ENCODE measurements at regions not wholly inside any gene's neighbourhood (a gene's known extent, or its start where the extent isn't known, plus 50 kb on each side); places are given as distances from the start of the nearest gene placed in this dataset.
"Not testable (repeated sequence)": the region's sequence is repeated elsewhere in the genome, so short reads cannot be mapped to it uniquely, and the experiment has no call there.

- 0 to 95% (median 74%) methylated on average over 2 to 8 of the region's 44 CpGs; no CpG with 5 or more reads in 2 of the 10 experiments for whole genome bisulfite sequencing, 10 experiments
- no peaks in the 10 kb centered on the region for H3K4me1 ChIP-seq (replicated peaks in 1 of 2)
- ATAC-seq (replicated peaks in 6 of 8), result peak in 2 of 8 experiments; percentile 24 to 92
- in situ Hi-C loops (cut with MboI; ENCODE audit: low pct_unique_long_range_greater_than_20kb in 2 of 9, low sequenced_read_pairs in 9 of 9, unreplicated experiment in 9 of 9), result no loop called here
- H3K27ac ChIP-seq, result no peak overlapping the region
- no peak overlapping the region for H3K4me3 ChIP-seq
Observed at GRCh38 chr10:27319752-27320431, 79.3 kb upstream of the ACBD5 start.

GRCh38 chr10:27319139-27319538, 78.5 kb upstream of the ACBD5 start:
- H3K4me1 ChIP-seq (replicated peaks in 1 of 2); in situ Hi-C loops (cut with MboI; ENCODE audit: low pct_unique_long_range_greater_than_20kb in 2 of 9, low sequenced_read_pairs in 9 of 9, unreplicated experiment in 9 of 9); ATAC-seq (replicated peaks in 6 of 8); H3K27ac ChIP-seq; H3K4me3 ChIP-seq: not testable (repeated sequence)
- WGBS, 10 experiments, result 70 to 100% (median 96%) methylated on average over 1 to 5 of the region's 5 CpGs; no CpG with 5 or more reads in 3 of the 10 experiments

- H3K27ac ChIP-seq; ATAC-seq (replicated peaks in 6 of 8); in situ Hi-C loops (cut with MboI; ENCODE audit: low pct_unique_long_range_greater_than_20kb in 2 of 9, low sequenced_read_pairs in 9 of 9, unreplicated experiment in 9 of 9); H3K4me1 ChIP-seq (replicated peaks in 1 of 2); H3K4me3 ChIP-seq: not testable (repeated sequence)
- 0 to 100% (median 86%) methylated on average over 1 to 2 of the region's 2 CpGs; no CpG with 5 or more reads in 3 of the 10 experiments for WGBS, 10 experiments
Observed at GRCh38 chr10:27315082-27315481, 74.5 kb upstream of the ACBD5 start.

GRCh38 chr10:27313586-27313985, 73.0 kb upstream of the ACBD5 start:
- ATAC-seq (replicated peaks in 6 of 8), result not testable (repeated sequence)

GRCh38 chr10:27312854-27313253, 72.3 kb upstream of the ACBD5 start:
- in situ Hi-C loops (cut with MboI; ENCODE audit: low pct_unique_long_range_greater_than_20kb in 2 of 9, low sequenced_read_pairs in 9 of 9, unreplicated experiment in 9 of 9), result no loop called here
- Histone ChIP-seq H3K4me1 (replicated peaks in 1 of 2) (no peaks in the 10 kb centered on the region), H3K27ac (no peak overlapping the region), H3K4me3 (no peak overlapping the region)
- ATAC-seq (replicated peaks in 6 of 8), result no peak
- 20 to 100% (median 83%) methylated on average over 1 to 4 of the region's 4 CpGs; no CpG with 5 or more reads in 1 of the 10 experiments for WGBS, 10 experiments

More at GRCh38 chr10:27313586-27313985, 73.0 kb upstream of the ACBD5 start:
- in situ Hi-C loops (cut with MboI; ENCODE audit: low pct_unique_long_range_greater_than_20kb in 2 of 9, low sequenced_read_pairs in 9 of 9, unreplicated experiment in 9 of 9); H3K4me1 ChIP-seq (replicated peaks in 1 of 2); H3K27ac ChIP-seq; H3K4me3 ChIP-seq: not testable (repeated sequence)
- 0 to 100% (median 80%) methylated on average over 1 to 3 of the region's 3 CpGs for WGBS, 10 experiments

GRCh38 chr10:27311809-27312208, 71.2 kb upstream of the ACBD5 start:
- H3K4me1 ChIP-seq (replicated peaks in 1 of 2); H3K27ac ChIP-seq; ATAC-seq (replicated peaks in 6 of 8); in situ Hi-C loops (cut with MboI; ENCODE audit: low pct_unique_long_range_greater_than_20kb in 2 of 9, low sequenced_read_pairs in 9 of 9, unreplicated experiment in 9 of 9); H3K4me3 ChIP-seq: not testable (repeated sequence)
- 20 to 100% (median 95%) methylated on average over 1 to 14 of the region's 20 CpGs; no CpG with 5 or more reads in 3 of the 10 experiments for whole genome bisulfite sequencing, 10 experiments

- H3K27ac ChIP-seq; H3K4me1 ChIP-seq (replicated peaks in 1 of 2); H3K4me3 ChIP-seq; in situ Hi-C loops (cut with MboI; ENCODE audit: low pct_unique_long_range_greater_than_20kb in 2 of 9, low sequenced_read_pairs in 9 of 9, unreplicated experiment in 9 of 9): not testable (repeated sequence)
- WGBS, 10 experiments, result 0 to 100% (median 28%) methylated on average over 1 to 4 of the region's 4 CpGs; no CpG with 5 or more reads in 3 of the 10 experiments
- peak in 3 of 8 experiments; percentile 77 to 94 (median 94) for ATAC-seq (replicated peaks in 6 of 8)
Observed at GRCh38 chr10:27298522-27298850, 57.9 kb upstream of the ACBD5 start.

GRCh38 chr10:27297844-27298521, 57.4 kb upstream of the ACBD5 start:
- 27 to 97% (median 76%) methylated on average over 3 to 6 of the region's 6 CpGs for WGBS, 10 experiments
- in situ Hi-C loops (cut with MboI; ENCODE audit: low pct_unique_long_range_greater_than_20kb in 2 of 9, low sequenced_read_pairs in 9 of 9, unreplicated experiment in 9 of 9), result no loop called here
- peak in 3 of 8 experiments; percentile 62 to 88 (median 80) for ATAC-seq (replicated peaks in 6 of 8)
- Histone ChIP-seq H3K27ac (no peak overlapping the region), H3K4me1 (replicated peaks in 1 of 2) (no peaks in the 10 kb centered on the region), H3K4me3 (no peak overlapping the region)

- WGBS, 10 experiments, result no CpG with 5 or more reads among the region's 26 CpGs
- in situ Hi-C loops (cut with MboI; ENCODE audit: low pct_unique_long_range_greater_than_20kb in 2 of 9, low sequenced_read_pairs in 9 of 9, unreplicated experiment in 9 of 9); H3K27ac ChIP-seq; ATAC-seq (replicated peaks in 6 of 8); H3K4me1 ChIP-seq (replicated peaks in 1 of 2); H3K4me3 ChIP-seq: not testable (repeated sequence)
Observed at GRCh38 chr10:27296285-27296684, 55.7 kb upstream of the ACBD5 start.

- in situ Hi-C loops (cut with MboI; ENCODE audit: low pct_unique_long_range_greater_than_20kb in 2 of 9, low sequenced_read_pairs in 9 of 9, unreplicated experiment in 9 of 9); ATAC-seq (replicated peaks in 6 of 8); H3K4me1 ChIP-seq (replicated peaks in 1 of 2); H3K27ac ChIP-seq; H3K4me3 ChIP-seq: not testable (repeated sequence)
- 36 to 94% (median 67%) methylated on average over 1 to 5 of the region's 5 CpGs; no CpG with 5 or more reads in 1 of the 10 experiments for WGBS, 10 experiments
Observed at GRCh38 chr10:27291253-27291895, 50.8 kb upstream of the ACBD5 start.
